HG03432 (cell line): ENCODE measurements at regions not wholly inside any gene's neighbourhood (a gene's known extent, or its start where the extent isn't known, plus 50 kb on each side); places are given as distances from the start of the nearest gene placed in this dataset.
"Not testable (repeated sequence)": the region's sequence is repeated elsewhere in the genome, so short reads cannot be mapped to it uniquely, and the experiment has no call there.

Source experiments
- ATAC-seq: cut with Tn5 transposase; IDR thresholded peaks from one replicate; pipeline ENCODE4 v1.9.1; 2021; ENCODE audit warnings: mild to moderate bottlenecking, moderate library complexity; ENCODE audit not compliant: unreplicated experiment

GRCh38 chr12:107366322-107366721, 273.0 kb upstream of the CRY1 start:
- ATAC-seq: no peak

- ATAC-seq: no peak
Observed at GRCh38 chr12:107368586-107368985, 275.2 kb upstream of the CRY1 start.

- no peak for ATAC-seq
Observed at GRCh38 chr12:107369006-107369405, 275.7 kb upstream of the CRY1 start.

GRCh38 chr12:107369679-107370078, 276.3 kb upstream of the CRY1 start:
- no peak for ATAC-seq

DNA sequence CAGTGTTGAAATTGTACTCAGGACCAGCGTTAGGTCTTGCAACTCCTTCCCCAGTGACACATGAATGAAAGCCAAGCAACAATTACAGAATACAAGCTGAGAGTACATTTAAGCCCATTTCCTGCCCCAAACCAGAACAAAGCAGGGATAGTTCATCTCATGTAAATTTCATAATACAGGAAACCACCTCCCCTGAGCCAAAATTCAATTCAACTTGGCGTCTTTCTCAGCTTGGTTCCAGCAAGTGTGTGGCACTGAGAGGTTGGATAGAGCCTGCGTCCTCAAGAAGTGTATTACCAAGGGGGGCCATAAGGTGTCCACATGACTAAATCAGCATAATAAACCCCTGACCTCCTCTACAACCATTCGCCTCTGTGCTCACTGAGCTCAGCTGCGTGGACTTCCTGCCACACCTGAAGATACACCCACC, 278.9 kb upstream of the CRY1 start:
- ATAC-seq: no peak

DNA sequence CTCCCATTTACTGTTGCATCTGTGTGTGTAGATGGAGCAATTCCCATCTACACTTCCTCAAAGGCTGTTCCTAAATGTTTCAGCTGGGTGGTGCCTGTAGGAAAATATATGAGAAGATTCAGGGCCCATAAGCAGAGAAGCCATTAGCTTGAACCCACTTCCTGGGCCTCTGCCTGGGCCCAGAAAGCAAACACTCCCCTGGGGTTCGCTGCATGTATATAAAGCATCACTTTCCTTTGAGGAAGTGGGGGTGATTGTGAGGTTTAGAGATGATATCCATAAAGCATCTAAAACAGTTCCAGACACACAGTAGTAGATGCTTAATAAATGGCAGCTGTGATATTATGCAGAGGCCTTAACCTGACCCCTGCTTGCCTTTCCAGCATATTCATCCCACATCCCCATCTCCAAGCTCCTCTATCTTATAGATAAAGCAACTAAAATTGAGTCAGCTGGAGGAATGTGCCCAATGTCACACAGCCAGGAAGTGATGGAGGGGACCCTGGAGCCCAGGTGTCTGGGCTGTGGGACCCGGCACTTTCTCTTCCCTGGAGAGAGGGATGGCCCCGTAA, 280.0 kb upstream of the CRY1 start:
- ATAC-seq: no peak

- no peak for ATAC-seq
Observed at GRCh38 chr12:107374161-107374840, 281.0 kb upstream of the CRY1 start.

- ATAC-seq: no peak
Observed at GRCh38 chr12:107375231-107375630, 281.9 kb upstream of the CRY1 start.

- ATAC-seq: no peak
Observed at GRCh38 chr12:107377596-107378385, 284.4 kb upstream of the CRY1 start.

- no peak for ATAC-seq
Observed at GRCh38 chr12:107378609-107379008, 285.3 kb upstream of the CRY1 start.

GRCh38 chr12:107379142-107379851, 285.9 kb upstream of the CRY1 start:
- ATAC-seq: not testable (repeated sequence)

GRCh38 chr12:107379852-107380567, 286.7 kb upstream of the CRY1 start:
- ATAC-seq: no peak

DNA sequence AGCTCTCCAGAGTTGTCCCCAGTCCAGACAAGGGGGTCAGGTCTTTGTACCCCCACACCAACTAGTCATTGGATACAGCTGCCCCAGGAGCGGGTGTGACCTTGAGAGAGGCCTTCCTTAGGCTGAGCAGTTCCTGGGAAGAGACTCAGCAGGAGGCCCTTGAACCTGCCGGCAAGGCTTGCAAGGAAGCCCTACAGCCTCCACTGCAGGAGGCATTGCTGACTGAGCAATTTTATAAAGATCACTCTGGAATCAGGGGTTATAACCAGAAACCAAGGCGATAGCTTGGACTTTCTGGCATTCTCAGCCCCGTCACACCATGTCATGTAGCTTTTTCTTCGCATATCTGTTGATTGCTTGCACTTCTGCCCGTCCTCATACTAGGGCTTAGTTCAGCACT, 291.3 kb upstream of the CRY1 start:
- no peak for ATAC-seq

- no peak for ATAC-seq
Observed at GRCh38 chr12:107385509-107385908, 292.2 kb upstream of the CRY1 start.

DNA sequence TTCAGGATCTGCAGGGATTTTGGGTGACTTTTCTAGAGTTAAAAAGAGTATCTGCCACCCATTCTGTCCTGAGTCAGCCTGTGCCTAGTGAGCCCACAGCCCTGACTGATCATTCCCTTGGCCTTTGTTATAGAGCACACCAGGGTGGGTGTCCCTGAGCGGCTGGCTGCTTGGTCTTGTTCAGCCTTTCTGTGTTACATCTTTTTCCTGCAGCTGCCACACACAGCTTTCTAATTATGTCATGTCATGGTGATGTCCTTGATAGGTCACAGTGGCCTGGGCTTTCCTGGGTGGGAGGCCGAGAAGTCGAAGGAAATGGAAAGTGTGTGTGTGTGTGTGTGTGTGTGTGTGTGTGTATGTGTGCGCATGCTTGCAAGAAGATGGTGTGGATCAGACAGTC, 293.2 kb upstream of the CRY1 start:
- ATAC-seq: no peak

- ATAC-seq: no peak
Observed at GRCh38 chr12:107388263-107388662, 294.9 kb upstream of the CRY1 start.

GRCh38 chr12:107390414-107390813, 295.2 kb upstream of the PWP1 start:
- ATAC-seq: no peak

DNA sequence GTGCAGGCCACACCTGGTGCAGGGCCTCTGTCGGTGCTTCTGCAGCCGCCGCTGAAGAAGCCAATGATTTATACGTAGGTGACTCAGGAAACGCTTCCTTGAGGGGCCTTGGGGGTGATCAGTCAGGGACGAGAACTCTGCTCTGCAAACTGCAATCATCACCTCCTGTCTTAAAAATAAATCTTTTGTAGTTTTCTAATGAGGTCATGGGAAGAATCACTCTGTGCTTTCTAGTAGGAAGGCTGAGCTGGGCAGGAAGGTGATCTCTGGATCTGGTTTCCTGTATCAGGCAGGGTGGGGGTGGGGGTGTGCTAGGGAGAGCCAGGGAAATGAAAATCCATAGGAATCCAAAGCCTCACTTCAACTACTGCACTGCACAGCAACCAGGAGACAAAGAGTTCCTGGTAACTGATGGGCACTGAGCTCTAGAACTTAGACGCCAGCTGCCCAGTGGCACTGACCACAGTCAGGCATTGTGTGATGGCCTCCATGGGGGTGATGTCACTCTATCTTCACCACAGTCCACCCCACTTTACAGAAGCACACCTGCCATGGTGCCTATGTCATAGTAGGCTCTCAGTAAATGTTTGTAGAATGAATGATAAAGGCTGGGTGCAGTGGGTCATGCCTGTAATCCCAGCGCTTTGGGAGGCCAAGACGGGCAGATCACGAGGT, 292.4 kb upstream of the PWP1 start:
- no peak for ATAC-seq

GRCh38 chr12:107394693-107395092, 290.9 kb upstream of the PWP1 start:
- no peak for ATAC-seq

GRCh38 chr12:107395817-107396216, 289.8 kb upstream of the PWP1 start:
- ATAC-seq: no peak
